ENCODE measurements at regions not wholly inside any gene's neighbourhood (a gene's known extent, or its start where the extent isn't known, plus 50 kb on each side); places are given as distances from the start of the nearest gene placed in this dataset.

GRCh38 chr18:45161850-45162249 is 453.4 kb upstream of the SLC14A2 start:
- Mint-ChIP-seq H3K4me1 (peaks cover 39% of the 10 kb centered on the region), H3K27ac (peak overlapping the region in 5 of 7 donors; percentile 0 to 34 (median 9)), H3K9me3 (peaks cover 0 to 2% (median 0%) of the 10 kb centered on the region in 7 donors), H3K36me3 (peaks cover 0 to 1% of the 10 kb centered on the region in 2 donors), H3K27me3 (ENCODE audit: low read depth in 3 of 3) (peaks cover 0 to 3% (median 0%) of the 10 kb centered on the region in 3 donors), H3K4me3 (peak overlapping the region in 1 of 2 donors; percentile 58)
- H3K9me3 ChIP-seq (replicated peaks in 1 of 2; ENCODE audit: control insufficient read depth in 1 of 2, insufficient read depth in 1 of 2, low read length in 2 of 2), result no peaks in the 10 kb centered on the region
- peak overlapping the region; percentile 37 for H3K4me2 ChIP-seq (replicated peaks; ENCODE audit: extremely low read depth, low read length, poor library complexity, severe bottlenecking)
- intact Hi-C loops (cut with micrococcal nuclease), result loop anchor here (10.0 kb wide), 1 partner anchor 57 kb away; no protein-coding TSS in a partner anchor
- DNase-seq, result peak; percentile 9 to 25 (median 24)
- H3K4me3 ChIP-seq (replicated peaks in 1 of 3; ENCODE audit: low read depth in 2 of 3, low read length in 3 of 3), result no peak overlapping the region
- no peaks in the 10 kb centered on the region for H3K79me2 ChIP-seq (ENCODE audit: insufficient read depth, low read length)
- H3K4me1 ChIP-seq (ENCODE audit: control insufficient read depth in 1 of 2, insufficient read depth in 2 of 2, low read length in 2 of 2), result peaks cover 34% of the 10 kb centered on the region in 2 donors
- H3K9ac ChIP-seq (ENCODE audit: insufficient read depth, low read length, poor library complexity, severe bottlenecking), result no peak overlapping the region
- H3K36me3 ChIP-seq (replicated peaks in 1 of 2; ENCODE audit: control insufficient read depth in 1 of 2, insufficient read depth in 2 of 2, low read length in 2 of 2), result no peaks in the 10 kb centered on the region
- H3K27me3 ChIP-seq (ENCODE audit: control insufficient read depth in 2 of 2, insufficient read depth in 2 of 2, low read length in 2 of 2), result no peaks in the 10 kb centered on the region
- 19% methylated on average over 4 of the region's 6 CpGs for WGBS (ENCODE audit: insufficient coverage)
- H3K27ac ChIP-seq (ENCODE audit: low read depth in 1 of 2, low read length in 2 of 2), result no peak overlapping the region
- no peak overlapping the region for H2AFZ ChIP-seq (ENCODE audit: insufficient read depth, low read depth, low read length, poor library complexity, severe bottlenecking)
- no peak for TF ChIP-seq CTCF (IDR thresholded peaks at IDR 0.05)
- no peaks in the 10 kb centered on the region for H4K20me1 ChIP-seq (ENCODE audit: insufficient read depth, low read length)

GRCh38 chr18:45163871-45164270 is 451.4 kb upstream of the SLC14A2 start:
- no peak for DNase-seq
- Histone ChIP-seq H3K9ac (ENCODE audit: insufficient read depth, low read length, poor library complexity, severe bottlenecking) (no peak overlapping the region), H4K20me1 (ENCODE audit: insufficient read depth, low read length) (no peaks in the 10 kb centered on the region), H3K79me2 (ENCODE audit: insufficient read depth, low read length) (no peaks in the 10 kb centered on the region), H3K4me3 (replicated peaks in 1 of 3; ENCODE audit: low read depth in 2 of 3, low read length in 3 of 3) (no peak overlapping the region), H3K27me3 (ENCODE audit: control insufficient read depth in 2 of 2, insufficient read depth in 2 of 2, low read length in 2 of 2) (no peaks in the 10 kb centered on the region), H3K4me1 (ENCODE audit: control insufficient read depth in 1 of 2, insufficient read depth in 2 of 2, low read length in 2 of 2) (peaks cover 34 to 35% of the 10 kb centered on the region in 2 donors), H3K4me2 (replicated peaks; ENCODE audit: extremely low read depth, low read length, poor library complexity, severe bottlenecking) (no peak overlapping the region), H3K36me3 (replicated peaks in 1 of 2; ENCODE audit: control insufficient read depth in 1 of 2, insufficient read depth in 2 of 2, low read length in 2 of 2) (no peaks in the 10 kb centered on the region), H3K9me3 (replicated peaks in 1 of 2; ENCODE audit: control insufficient read depth in 1 of 2, insufficient read depth in 1 of 2, low read length in 2 of 2) (no peaks in the 10 kb centered on the region), H3K27ac (ENCODE audit: low read depth in 1 of 2, low read length in 2 of 2) (no peak overlapping the region), H2AFZ (ENCODE audit: insufficient read depth, low read depth, low read length, poor library complexity, severe bottlenecking) (no peak overlapping the region)
- no peak for TF ChIP-seq CTCF (IDR thresholded peaks at IDR 0.05)
- Mint-ChIP-seq H3K36me3 (peaks cover 0 to 1% of the 10 kb centered on the region in 2 donors), H3K27ac (peak overlapping the region in 1 of 7 donors; percentile 5), H3K27me3 (ENCODE audit: low read depth in 3 of 3) (peaks cover 0 to 3% (median 0%) of the 10 kb centered on the region in 3 donors), H3K4me1 (peaks cover 43% of the 10 kb centered on the region), H3K9me3 (no peaks in the 10 kb centered on the region), H3K4me3 (no peak overlapping the region)
- no CpG with 5 or more reads among the region's 2 CpGs for WGBS (ENCODE audit: insufficient coverage)
- intact Hi-C loops (cut with micrococcal nuclease), result loop anchor here (10.0 kb wide), 1 partner anchor 59 kb away; no protein-coding TSS in a partner anchor
